Calu3 (cell line): ENCODE measurements at regions not wholly inside any gene's neighbourhood (a gene's known extent, or its start where the extent isn't known, plus 50 kb on each side); places are given as distances from the start of the nearest gene placed in this dataset.
A peak's percentile ranks its signal among the peaks of the same experiment; 100 is the strongest.
"Not testable (repeated sequence)": the region's sequence is repeated elsewhere in the genome, so short reads cannot be mapped to it uniquely, and the experiment has no call there.

ENCODE experiments used
- BruUV-seq: library from RNA; stranded (reverse); fragments of 400-500 nt; replicated peaks from 2 replicates; lab custom pipeline; 2021; lab: Mats Ljungman, UMichigan
- CTCF ChIA-PET: fragments of 300-600 bp; sonication (Branson Sonifier 250); formaldehyde crosslinking; loops from one replicate; lab custom pipeline; 2022; ENCODE audit warnings: antibody characterized with exemption; lab: Charles Lee
- DNase-seq: peaks from one replicate; pipeline ENCODE4 v3.0.0; 2022
- H3K27ac Mint-ChIP-seq: one replicate; pipeline ENCODE4 v1.8.0; 2022; ENCODE audit warnings: mixed read lengths; ENCODE audit not compliant: unreplicated experiment
- H3K27me3 Mint-ChIP-seq: one replicate; pipeline ENCODE4 v1.8.0; 2022; ENCODE audit warnings: mixed read lengths; ENCODE audit not compliant: unreplicated experiment
- H3K36me3 Mint-ChIP-seq: one replicate; pipeline ENCODE4 v1.8.0; 2022; ENCODE audit warnings: mild to moderate bottlenecking, moderate library complexity, mixed read lengths; ENCODE audit not compliant: insufficient read depth, unreplicated experiment
- H3K4me1 Mint-ChIP-seq: one replicate; pipeline ENCODE4 v1.8.0; 2022; ENCODE audit warnings: mild to moderate bottlenecking, low read depth, mixed read lengths; ENCODE audit not compliant: unreplicated experiment
- H3K4me3 Mint-ChIP-seq: one replicate; pipeline ENCODE4 v1.8.0; 2022; ENCODE audit warnings: mild to moderate bottlenecking, low read depth, moderate library complexity, mixed read lengths; ENCODE audit not compliant: unreplicated experiment
- H3K9me3 Mint-ChIP-seq: one replicate; pipeline ENCODE4 v1.8.0; 2022; ENCODE audit warnings: low read depth, mixed read lengths; ENCODE audit not compliant: unreplicated experiment
- CTCF ChIP-seq: fragments of 200-600 bp; IDR thresholded peaks from one replicate; pipeline ENCODE4 v1.8.0; 2022; ENCODE audit warnings: antibody characterized with exemption; ENCODE audit not compliant: unreplicated experiment
- intact Hi-C: fragments of 100-400 bp; cut with micrococcal nuclease; formaldehyde crosslinking; loops from one replicate; pipeline ENCODE4 v1.10.0; 2022; ENCODE audit not compliant: unreplicated experiment

- CTCF ChIA-PET: interaction anchor here (0.6 to 1.9 kb wide), 2 partner anchors 13 to 112 kb away, joined by 3 to 6 read pairs; no protein-coding TSS in a partner anchor
- TF ChIP-seq CTCF: no peak
- Mint-ChIP-seq H3K36me3 (peaks cover 40% of the 10 kb centered on the region), H3K4me3 (no peak overlapping the region), H3K27ac (peak overlapping the region; percentile 83), H3K27me3 (no peaks in the 10 kb centered on the region), H3K9me3 (no peaks in the 10 kb centered on the region), H3K4me1 (peaks cover 14% of the 10 kb centered on the region)
- intact Hi-C loops: loop anchor here (10.0 kb wide), 1 partner anchor 815 kb away; no protein-coding TSS in a partner anchor
- DNase-seq: peak; percentile 53
- BruUV-seq: no TSS peak
These were observed 107.5 kb upstream of the PRSS16 start for GRCh38 chr6:27139756-27140579.

- intact Hi-C loops: no loop called here
- Mint-ChIP-seq H3K4me1 (peaks cover 14% of the 10 kb centered on the region), H3K27me3 (no peaks in the 10 kb centered on the region), H3K36me3 (peaks cover 40% of the 10 kb centered on the region), H3K27ac (peak overlapping the region; percentile 83), H3K9me3 (no peaks in the 10 kb centered on the region), H3K4me3 (no peak overlapping the region)
- CTCF ChIA-PET: no interaction called here
- DNase-seq: no peak
- TF ChIP-seq CTCF: no peak
- no TSS peak for BruUV-seq
These were observed 106.4 kb upstream of the PRSS16 start for GRCh38 chr6:27140999-27141528.

GRCh38 chr6:27141529-27142015, 105.9 kb upstream of the PRSS16 start:
- Mint-ChIP-seq H3K9me3 (no peaks in the 10 kb centered on the region), H3K4me1 (peaks cover 14% of the 10 kb centered on the region), H3K27me3 (no peaks in the 10 kb centered on the region), H3K4me3 (no peak overlapping the region), H3K36me3 (peaks cover 40% of the 10 kb centered on the region), H3K27ac (peak overlapping the region; percentile 83)
- BruUV-seq: no TSS peak
- intact Hi-C loops: no loop called here
- no peak for TF ChIP-seq CTCF
- CTCF ChIA-PET: no interaction called here
- no peak for DNase-seq

- H3K4me3 Mint-ChIP-seq, DNase-seq, BruUV-seq, intact Hi-C loops, H3K9me3 Mint-ChIP-seq, H3K27me3 Mint-ChIP-seq: not testable (repeated sequence)
- CTCF ChIA-PET: interaction anchor here (0.7 to 3.1 kb wide), 3 partner anchors 11 to 463 kb away, joined by 3 to 10 read pairs (median 8); a partner anchor contains a TSS
- peaks cover 39% of the 10 kb centered on the region for H3K36me3 Mint-ChIP-seq
- H3K27ac Mint-ChIP-seq: peak overlapping the region; percentile 48
- peaks cover 11% of the 10 kb centered on the region for H3K4me1 Mint-ChIP-seq
These were observed 104.5 kb upstream of the PRSS16 start for GRCh38 chr6:27143020-27143388.
